ENCODE measurements at regions not wholly inside any gene's neighbourhood (a gene's known extent, or its start where the extent isn't known, plus 50 kb on each side); places are given as distances from the start of the nearest gene placed in this dataset.

DNA sequence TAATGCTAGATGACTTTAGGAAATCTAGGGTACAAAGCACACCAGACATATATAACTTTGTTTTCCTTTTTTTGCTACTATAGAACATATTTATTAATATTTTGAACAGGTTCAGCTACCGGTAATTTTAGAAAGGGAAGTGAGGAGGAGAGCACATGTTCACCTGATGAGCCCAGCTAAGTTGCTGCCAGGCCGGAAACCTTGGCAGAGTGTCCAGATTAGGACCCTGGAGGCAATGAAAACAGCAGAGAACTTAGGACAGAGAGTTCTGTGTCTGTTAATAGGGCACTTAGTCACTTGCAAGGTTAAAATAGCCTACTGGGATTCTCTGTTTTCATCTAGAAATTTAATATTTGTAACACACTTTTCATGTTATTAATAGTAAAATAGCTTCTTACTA, 348.9 kb upstream of the CPEB2 start:
- H2AFZ ChIP-seq (ENCODE audit: low read length), result no peak overlapping the region
- no peaks in the 10 kb centered on the region for H3K79me2 ChIP-seq (ENCODE audit: low read length)
- H4K20me1 ChIP-seq (ENCODE audit: low read length), result no peaks in the 10 kb centered on the region
- H3K4me3 ChIP-seq (ENCODE audit: low read length), result no peak overlapping the region
- no TSS peak for BruUV-seq (replicated peaks)
- no peaks in the 10 kb centered on the region for H3K9me3 ChIP-seq (ENCODE audit: low read length)
- DNase-seq, result no peak
- intact Hi-C loops (cut with micrococcal nuclease), result no loop called here
- H3F3A ChIP-seq (ENCODE audit: low read length, unreplicated experiment), result no peaks in the 10 kb centered on the region
- no peak for ATAC-seq
- no peak overlapping the region for H3K27ac ChIP-seq (ENCODE audit: low read length)
- CTCF ChIA-PET, result no interaction called here
- no peaks in the 10 kb centered on the region for H3K27me3 ChIP-seq (ENCODE audit: low read length)
- H3K4me1 ChIP-seq (ENCODE audit: insufficient read depth, low read length), result no peaks in the 10 kb centered on the region
- no peak overlapping the region for H3K9ac ChIP-seq (ENCODE audit: low read length)
- no peak overlapping the region for H3K4me2 ChIP-seq (ENCODE audit: low read length)
- TF ChIP-seq EZH2phosphoT487 (IDR thresholded peaks at IDR 0.05; ENCODE audit: borderline replicate concordance, low read length), result no peak
- TF ChIP-seq EZH2 (IDR thresholded peaks at IDR 0.05; ENCODE audit: low read length, unreplicated experiment), result no peak
- TF ChIP-seq CTCF (conservative IDR thresholded peaks at IDR 0.05; ENCODE audit: low read depth, low read length), result no peak
- H3K36me3 ChIP-seq (ENCODE audit: low read depth, low read length), result no peaks in the 10 kb centered on the region
- no peaks in the 10 kb centered on the region for H3K9me2 ChIP-seq (replicated peaks; ENCODE audit: low read length)
- POLR2A ChIA-PET (ENCODE audit: unreplicated experiment), result no interaction called here

DNA sequence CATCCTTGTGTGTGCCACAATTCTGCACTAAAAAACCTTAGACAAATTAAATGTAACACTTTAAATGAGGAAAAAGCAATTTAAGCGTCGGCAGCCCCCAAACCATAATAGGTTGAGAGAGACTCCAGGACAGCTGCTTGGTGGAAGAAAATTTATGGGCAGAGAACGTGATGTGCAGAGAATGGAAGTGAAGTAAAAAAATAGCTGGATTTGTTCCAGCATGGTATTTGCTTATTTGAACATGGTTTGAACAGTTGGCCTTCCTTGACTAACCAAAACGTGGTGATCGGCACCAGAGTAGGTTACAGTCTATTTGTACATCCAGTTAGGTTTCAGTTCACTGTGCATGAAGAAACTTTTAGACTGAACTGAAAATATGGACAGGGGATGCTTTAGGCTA, 343.0 kb upstream of the CPEB2 start:
- H4K20me1 ChIP-seq (ENCODE audit: low read length), result no peaks in the 10 kb centered on the region
- H3K27ac ChIP-seq (ENCODE audit: low read length), result no peak overlapping the region
- H3K27me3 ChIP-seq (ENCODE audit: low read length), result no peaks in the 10 kb centered on the region
- no peak overlapping the region for H3K9ac ChIP-seq (ENCODE audit: low read length)
- H3K9me2 ChIP-seq (replicated peaks; ENCODE audit: low read length), result no peaks in the 10 kb centered on the region
- DNase-seq (no peak), ATAC-seq (no peak)
- no TSS peak for BruUV-seq (replicated peaks)
- TF ChIP-seq EZH2 (IDR thresholded peaks at IDR 0.05; ENCODE audit: low read length, unreplicated experiment) (no peak), EZH2phosphoT487 (IDR thresholded peaks at IDR 0.05; ENCODE audit: borderline replicate concordance, low read length) (no peak), CTCF (conservative IDR thresholded peaks at IDR 0.05; ENCODE audit: low read depth, low read length) (no peak)
- H3K4me1 ChIP-seq (ENCODE audit: insufficient read depth, low read length), result no peaks in the 10 kb centered on the region
- no peaks in the 10 kb centered on the region for H3K9me3 ChIP-seq (ENCODE audit: low read length)
- no peak overlapping the region for H3K4me3 ChIP-seq (ENCODE audit: low read length)
- H3K36me3 ChIP-seq (ENCODE audit: low read depth, low read length), result no peaks in the 10 kb centered on the region
- no peak overlapping the region for H3K4me2 ChIP-seq (ENCODE audit: low read length)
- no peak overlapping the region for H2AFZ ChIP-seq (ENCODE audit: low read length)
- no peaks in the 10 kb centered on the region for H3F3A ChIP-seq (ENCODE audit: low read length, unreplicated experiment)
- intact Hi-C loops (cut with micrococcal nuclease), result no loop called here
- CTCF ChIA-PET, result no interaction called here
- no peaks in the 10 kb centered on the region for H3K79me2 ChIP-seq (ENCODE audit: low read length)
- POLR2A ChIA-PET (ENCODE audit: unreplicated experiment), result no interaction called here

GRCh38 chr4:14667624-14668151, 334.6 kb upstream of the CPEB2 start:
- TF ChIP-seq EZH2phosphoT487 (IDR thresholded peaks at IDR 0.05; ENCODE audit: borderline replicate concordance, low read length), result no peak
- TF ChIP-seq EZH2 (IDR thresholded peaks at IDR 0.05; ENCODE audit: low read length, unreplicated experiment), result no peak
- no peak for TF ChIP-seq CTCF (conservative IDR thresholded peaks at IDR 0.05; ENCODE audit: low read depth, low read length)
- intact Hi-C loops (cut with micrococcal nuclease), result no loop called here
- Histone ChIP-seq H3K9me3 (ENCODE audit: low read length) (no peaks in the 10 kb centered on the region), H3K79me2 (ENCODE audit: low read length) (no peaks in the 10 kb centered on the region), H3F3A (ENCODE audit: low read length, unreplicated experiment) (no peaks in the 10 kb centered on the region), H3K27me3 (ENCODE audit: low read length) (no peaks in the 10 kb centered on the region), H3K36me3 (ENCODE audit: low read depth, low read length) (no peaks in the 10 kb centered on the region), H3K9me2 (replicated peaks; ENCODE audit: low read length) (no peaks in the 10 kb centered on the region), H4K20me1 (ENCODE audit: low read length) (no peaks in the 10 kb centered on the region), H3K9ac (ENCODE audit: low read length) (no peak overlapping the region), H2AFZ (ENCODE audit: low read length) (peak overlapping the region; percentile 30; the same call in 1 of the 2 replicates), H3K4me3 (ENCODE audit: low read length) (no peak overlapping the region), H3K27ac (ENCODE audit: low read length) (peak overlapping the region; percentile 54), H3K4me2 (ENCODE audit: low read length) (peak overlapping the region; percentile 43; the same call in 1 of the 2 replicates), H3K4me1 (ENCODE audit: insufficient read depth, low read length) (peaks cover 8% of the 10 kb centered on the region)
- DNase-seq, result peak; percentile 86
- CTCF ChIA-PET, result no interaction called here
- no TSS peak for BruUV-seq (replicated peaks)
- POLR2A ChIA-PET (ENCODE audit: unreplicated experiment), result no interaction called here
- ATAC-seq, result peak; percentile 97
